DMS79 treated with DMSO at 0.1 percent for 48 hours (cell line): ENCODE measurements at regions not wholly inside any gene's neighbourhood (a gene's known extent, or its start where the extent isn't known, plus 50 kb on each side); places are given as distances from the start of the nearest gene placed in this dataset.
"Not testable (repeated sequence)": the region's sequence is repeated elsewhere in the genome, so short reads cannot be mapped to it uniquely, and the experiment has no call there.

Source experiments
- DNase-seq: peaks from one replicate; lab custom pipeline; 2025; lab: John Stamatoyannopoulos, UW

GRCh38 chr1:30125821-30126170, 597.6 kb downstream of the MATN1 start:
- no peak for DNase-seq

- no peak for DNase-seq
These were observed 598.2 kb downstream of the MATN1 start for GRCh38 chr1:30125021-30125820.

- DNase-seq = no peak
These were observed 599.5 kb downstream of the MATN1 start for GRCh38 chr1:30123896-30124295.

GRCh38 chr1:30123036-30123435, 600.3 kb downstream of the MATN1 start:
- no peak for DNase-seq

- DNase-seq = no peak
These were observed 603.0 kb downstream of the MATN1 start for GRCh38 chr1:30120245-30121000.

- no peak for DNase-seq
These were observed 605.7 kb downstream of the MATN1 start for GRCh38 chr1:30117685-30118084.

GRCh38 chr1:30111431-30111830, 612.0 kb downstream of the MATN1 start:
- DNase-seq = peak; percentile 75

GRCh38 chr1:30110846-30111245, 612.5 kb downstream of the MATN1 start:
- peak; percentile 25 for DNase-seq

- DNase-seq = no peak
These were observed 613.5 kb downstream of the MATN1 start for GRCh38 chr1:30109853-30110252.

- DNase-seq = no peak
These were observed 615.2 kb downstream of the MATN1 start for GRCh38 chr1:30108186-30108585.

GRCh38 chr1:30106125-30106524, 617.3 kb downstream of the MATN1 start:
- no peak for DNase-seq

- no peak for DNase-seq
These were observed 618.8 kb downstream of the MATN1 start for GRCh38 chr1:30104551-30104950.

GRCh38 chr1:30103708-30104411, 619.5 kb downstream of the MATN1 start:
- no peak for DNase-seq

GRCh38 chr1:30102605-30103004, 620.8 kb downstream of the MATN1 start:
- DNase-seq = no peak

- DNase-seq = no peak
These were observed 621.7 kb downstream of the MATN1 start for GRCh38 chr1:30101487-30102227.

GRCh38 chr1:30101016-30101415, 622.4 kb downstream of the MATN1 start:
- DNase-seq = no peak

- no peak for DNase-seq
These were observed 622.9 kb downstream of the MATN1 start for GRCh38 chr1:30100524-30100862.

- DNase-seq = no peak
These were observed 623.5 kb downstream of the MATN1 start for GRCh38 chr1:30099587-30100523.

- DNase-seq = not testable (repeated sequence)
These were observed 625.5 kb downstream of the MATN1 start for GRCh38 chr1:30097851-30098250.

GRCh38 chr1:30095451-30096025, 627.8 kb downstream of the MATN1 start:
- no peak for DNase-seq

GRCh38 chr1:30095051-30095450, 628.3 kb downstream of the MATN1 start:
- DNase-seq = no peak
